ENCODE measurements at regions not wholly inside any gene's neighbourhood (a gene's known extent, or its start where the extent isn't known, plus 50 kb on each side); places are given as distances from the start of the nearest gene placed in this dataset.

GRCh38 chr5:74576941-74577456 is 63.5 kb downstream of the ENC1 start:
- no peak for TF ChIP-seq EP300 (IDR thresholded peaks at IDR 0.05; ENCODE audit: borderline replicate concordance)
- TF ChIP-seq ZBTB7A (IDR thresholded peaks at IDR 0.05; ENCODE audit: low read depth) = no peak
- no peak for TF ChIP-seq TEAD4 (IDR thresholded peaks at IDR 0.05)
- no peak for TF ChIP-seq USF1 (IDR thresholded peaks at IDR 0.05)
- TF ChIP-seq RAD21 (IDR thresholded peaks at IDR 0.05; ENCODE audit: low read depth) = no peak
- no peak for TF ChIP-seq TAF1 (IDR thresholded peaks at IDR 0.05; ENCODE audit: low read depth)
- no peak for TF ChIP-seq YY1 (IDR thresholded peaks at IDR 0.05; ENCODE audit: low read depth)
- no peak for TF ChIP-seq TCF12 (IDR thresholded peaks at IDR 0.05; ENCODE audit: low read depth)
- no peak for TF ChIP-seq NFIC (IDR thresholded peaks at IDR 0.05)
- no peak for TF ChIP-seq EGR1 (IDR thresholded peaks at IDR 0.05)
- no peak for TF ChIP-seq CEBPB (IDR thresholded peaks at IDR 0.05)
- TF ChIP-seq FOXM1 (IDR thresholded peaks at IDR 0.05; ENCODE audit: borderline replicate concordance, low read depth) = no peak
- TF ChIP-seq, protein P1, sequence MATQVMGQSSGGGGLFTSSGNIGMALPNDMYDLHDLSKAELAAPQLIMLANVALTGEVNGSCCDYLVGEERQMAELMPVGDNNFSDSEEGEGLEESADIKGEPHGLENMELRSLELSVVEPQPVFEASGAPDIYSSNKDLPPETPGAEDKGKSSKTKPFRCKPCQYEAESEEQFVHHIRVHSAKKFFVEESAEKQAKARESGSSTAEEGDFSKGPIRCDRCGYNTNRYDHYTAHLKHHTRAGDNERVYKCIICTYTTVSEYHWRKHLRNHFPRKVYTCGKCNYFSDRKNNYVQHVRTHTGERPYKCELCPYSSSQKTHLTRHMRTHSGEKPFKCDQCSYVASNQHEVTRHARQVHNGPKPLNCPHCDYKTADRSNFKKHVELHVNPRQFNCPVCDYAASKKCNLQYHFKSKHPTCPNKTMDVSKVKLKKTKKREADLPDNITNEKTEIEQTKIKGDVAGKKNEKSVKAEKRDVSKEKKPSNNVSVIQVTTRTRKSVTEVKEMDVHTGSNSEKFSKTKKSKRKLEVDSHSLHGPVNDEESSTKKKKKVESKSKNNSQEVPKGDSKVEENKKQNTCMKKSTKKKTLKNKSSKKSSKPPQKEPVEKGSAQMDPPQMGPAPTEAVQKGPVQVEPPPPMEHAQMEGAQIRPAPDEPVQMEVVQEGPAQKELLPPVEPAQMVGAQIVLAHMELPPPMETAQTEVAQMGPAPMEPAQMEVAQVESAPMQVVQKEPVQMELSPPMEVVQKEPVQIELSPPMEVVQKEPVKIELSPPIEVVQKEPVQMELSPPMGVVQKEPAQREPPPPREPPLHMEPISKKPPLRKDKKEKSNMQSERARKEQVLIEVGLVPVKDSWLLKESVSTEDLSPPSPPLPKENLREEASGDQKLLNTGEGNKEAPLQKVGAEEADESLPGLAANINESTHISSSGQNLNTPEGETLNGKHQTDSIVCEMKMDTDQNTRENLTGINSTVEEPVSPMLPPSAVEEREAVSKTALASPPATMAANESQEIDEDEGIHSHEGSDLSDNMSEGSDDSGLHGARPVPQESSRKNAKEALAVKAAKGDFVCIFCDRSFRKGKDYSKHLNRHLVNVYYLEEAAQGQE (IDR thresholded peaks at IDR 0.05; ENCODE audit: low read depth) = no peak
- TF ChIP-seq CREB1 (IDR thresholded peaks at IDR 0.05; ENCODE audit: low read depth) = no peak
- no peak for TF ChIP-seq MAX (IDR thresholded peaks at IDR 0.05)

GRCh38 chr5:74575741-74576538 is 64.6 kb downstream of the ENC1 start:
- TF ChIP-seq TCF12 (IDR thresholded peaks at IDR 0.05; ENCODE audit: low read depth) (no peak), NFIC (IDR thresholded peaks at IDR 0.05) (peak; percentile 28; the same call in 1 of the 2 replicates), TEAD4 (IDR thresholded peaks at IDR 0.05) (peak; percentile 34; the same call in 1 of the 2 replicates), ZBTB7A (IDR thresholded peaks at IDR 0.05; ENCODE audit: low read depth) (no peak), MAX (IDR thresholded peaks at IDR 0.05) (no peak; the same call in 1 of the 2 replicates), TAF1 (IDR thresholded peaks at IDR 0.05; ENCODE audit: low read depth) (no peak), FOXM1 (IDR thresholded peaks at IDR 0.05; ENCODE audit: borderline replicate concordance, low read depth) (no peak), CREB1 (IDR thresholded peaks at IDR 0.05; ENCODE audit: low read depth) (no peak), YY1 (IDR thresholded peaks at IDR 0.05; ENCODE audit: low read depth) (no peak), EP300 (IDR thresholded peaks at IDR 0.05; ENCODE audit: borderline replicate concordance) (no peak; the same call in 1 of the 2 replicates), CEBPB (IDR thresholded peaks at IDR 0.05) (no peak), USF1 (IDR thresholded peaks at IDR 0.05) (no peak)
- TF ChIP-seq, protein P1 (IDR thresholded peaks at IDR 0.05; ENCODE audit: low read depth) = no peak

- TF ChIP-seq FOXM1 (IDR thresholded peaks at IDR 0.05; ENCODE audit: borderline replicate concordance, low read depth) (no peak), NFIC (IDR thresholded peaks at IDR 0.05) (no peak), ZBTB7A (IDR thresholded peaks at IDR 0.05; ENCODE audit: low read depth) (no peak), CEBPB (IDR thresholded peaks at IDR 0.05) (no peak), EP300 (IDR thresholded peaks at IDR 0.05; ENCODE audit: borderline replicate concordance) (no peak), RAD21 (IDR thresholded peaks at IDR 0.05; ENCODE audit: low read depth) (no peak), TEAD4 (IDR thresholded peaks at IDR 0.05) (no peak), YY1 (IDR thresholded peaks at IDR 0.05; ENCODE audit: low read depth) (no peak), TAF1 (IDR thresholded peaks at IDR 0.05; ENCODE audit: low read depth) (no peak), TCF12 (IDR thresholded peaks at IDR 0.05; ENCODE audit: low read depth) (no peak), USF1 (IDR thresholded peaks at IDR 0.05) (no peak), EGR1 (IDR thresholded peaks at IDR 0.05) (no peak), CREB1 (IDR thresholded peaks at IDR 0.05; ENCODE audit: low read depth) (no peak), MAX (IDR thresholded peaks at IDR 0.05) (no peak)
- TF ChIP-seq, protein P1 (IDR thresholded peaks at IDR 0.05; ENCODE audit: low read depth) = no peak
These were observed 70.3 kb downstream of the ENC1 start for GRCh38 chr5:74570250-74570649.
